OCI-LY1 (cell line): ENCODE measurements at regions not wholly inside any gene's neighbourhood (a gene's known extent, or its start where the extent isn't known, plus 50 kb on each side); places are given as distances from the start of the nearest gene placed in this dataset.
"Not testable (repeated sequence)": the region's sequence is repeated elsewhere in the genome, so short reads cannot be mapped to it uniquely, and the experiment has no call there.

ENCODE experiments used
- H2AFZ ChIP-seq: fragments of 200-600 bp; sonication (generic), shearing (Covaris generic); 2 replicates; pipeline ENCODE4 v1.6.0; 2014; ENCODE audit warnings: antibody characterized with exemption, mild to moderate bottlenecking, low read length
- H3F3A ChIP-seq: fragments of 200-600 bp; sonication (generic), shearing (Covaris generic); 2 replicates; pipeline ENCODE4 v1.6.0; 2014; ENCODE audit warnings: mild to moderate bottlenecking, antibody characterized with exemption, low read length, moderate library complexity; ENCODE audit not compliant: insufficient read depth
- H3K27ac ChIP-seq: fragments of 200-600 bp; sonication (generic); 2 replicates; pipeline ENCODE4 v1.5.1; 2014; ENCODE audit warnings: low read length, mixed run types, mild to moderate bottlenecking, low read depth; ENCODE audit not compliant: poor library complexity, severe bottlenecking
- H3K27me3 ChIP-seq: fragments of 200-600 bp; sonication (generic); 2 replicates; pipeline ENCODE4 v1.6.0; 2014; ENCODE audit warnings: antibody characterized with exemption, mild to moderate bottlenecking, low read length, moderate library complexity; ENCODE audit not compliant: insufficient read depth
- H3K36me3 ChIP-seq: fragments of 200-600 bp; sonication (generic); 2 replicates; pipeline ENCODE4 v1.6.1; 2014; ENCODE audit warnings: mild to moderate bottlenecking, antibody characterized with exemption, low read length, moderate library complexity, mixed read lengths; ENCODE audit not compliant: insufficient read depth
- H3K4me1 ChIP-seq: fragments of 200-600 bp; sonication (generic); 2 replicates; pipeline ENCODE4 v1.5.1; 2014; ENCODE audit warnings: mild to moderate bottlenecking, low read length, moderate library complexity; ENCODE audit not compliant: insufficient read depth, severe bottlenecking
- H3K4me2 ChIP-seq: fragments of 200-600 bp; sonication (generic), shearing (Covaris generic); 2 replicates; pipeline ENCODE4 v1.6.1; 2014; ENCODE audit warnings: low read length
- H3K4me3 ChIP-seq: fragments of 200-600 bp; sonication (generic); 2 replicates; pipeline ENCODE4 v1.5.1; 2014; ENCODE audit warnings: low read length, low read depth, mild to moderate bottlenecking, mixed read lengths; ENCODE audit not compliant: poor library complexity, severe bottlenecking
- H3K79me2 ChIP-seq: fragments of 200-600 bp; shearing (Covaris generic); 2 replicates; pipeline ENCODE4 v1.6.1; 2016; ENCODE audit warnings: mixed run types, low read length, mixed read lengths; ENCODE audit not compliant: insufficient read depth
- H3K9ac ChIP-seq: fragments of 200-600 bp; sonication (generic), shearing (Covaris generic); 2 replicates; pipeline ENCODE4 v1.6.1; 2014; ENCODE audit warnings: mild to moderate bottlenecking, low read length, mixed read lengths
- H3K9me2 ChIP-seq: fragments of 200-600 bp; sonication (generic), shearing (Covaris generic); 2 replicates; pipeline ENCODE4 v1.6.1; 2014; ENCODE audit warnings: low read depth, mild to moderate bottlenecking, low read length, mixed read lengths
- H3K9me3 ChIP-seq: fragments of 200-600 bp; shearing (Covaris generic); 2 replicates; pipeline ENCODE4 v1.6.1; 2014; ENCODE audit warnings: low read length, mixed read lengths
- H4K20me1 ChIP-seq: fragments of 200-600 bp; sonication (generic), shearing (Covaris generic); 2 replicates; pipeline ENCODE4 v1.6.0; 2016; ENCODE audit warnings: mild to moderate bottlenecking, low read length; ENCODE audit not compliant: insufficient read depth
- EZH2 ChIP-seq: fragments of 200-600 bp; sonication (generic), shearing (Covaris generic); IDR thresholded peaks from 2 replicates; pipeline ENCODE4 v1.8.0; 2017; ENCODE audit warnings: borderline replicate concordance, mixed run types, mild to moderate bottlenecking, antibody characterized with exemption, low read length, moderate library complexity, mixed read lengths
- TF ChIP-seq, protein P1 (sequence below): fragments of 200-600 bp; sonication (generic), shearing (Covaris generic); IDR thresholded peaks from 2 replicates; pipeline ENCODE4 v1.5.1; 2017; ENCODE audit warnings: mild to moderate bottlenecking, antibody characterized with exemption, low read length, moderate library complexity, mixed read lengths

DNA sequence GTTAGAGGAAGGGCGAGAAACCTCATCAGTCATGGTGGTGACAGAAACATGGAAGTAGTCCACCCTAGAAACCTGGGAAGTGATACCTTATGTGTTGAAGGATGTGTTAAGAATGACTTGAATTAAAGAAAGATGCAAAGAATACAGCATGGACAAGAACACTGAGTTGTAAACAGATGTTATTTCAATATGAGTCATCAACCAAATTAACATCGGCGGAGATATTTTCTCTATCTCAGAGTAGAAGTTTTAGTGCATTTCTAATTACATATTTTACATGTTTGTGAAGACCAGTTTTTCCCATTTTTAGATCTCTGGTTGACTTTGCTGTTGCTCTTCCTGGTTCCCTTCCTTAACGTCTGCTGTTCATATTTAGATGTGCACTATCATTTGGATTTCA is 268.8 kb upstream of the TBL1XR1 start:
- H3K27ac ChIP-seq, result no peak overlapping the region
- H3K9me3 ChIP-seq, result no peaks in the 10 kb centered on the region
- H3K9me2 ChIP-seq, result no peaks in the 10 kb centered on the region
- H3K36me3 ChIP-seq, result no peaks in the 10 kb centered on the region
- no peaks in the 10 kb centered on the region for H3K79me2 ChIP-seq
- no peak overlapping the region for H3K9ac ChIP-seq
- H3K4me2 ChIP-seq, result no peak overlapping the region
- H3F3A ChIP-seq, result no peaks in the 10 kb centered on the region
- H3K27me3 ChIP-seq, result peaks cover 8% of the 10 kb centered on the region; the same call in 1 of the 2 replicates
- H2AFZ ChIP-seq, result no peak overlapping the region
- no peaks in the 10 kb centered on the region for H4K20me1 ChIP-seq
- no peak overlapping the region for H3K4me3 ChIP-seq
- H3K4me1 ChIP-seq, result no peaks in the 10 kb centered on the region
- no peak for TF ChIP-seq EZH2
- TF ChIP-seq, protein P1, sequence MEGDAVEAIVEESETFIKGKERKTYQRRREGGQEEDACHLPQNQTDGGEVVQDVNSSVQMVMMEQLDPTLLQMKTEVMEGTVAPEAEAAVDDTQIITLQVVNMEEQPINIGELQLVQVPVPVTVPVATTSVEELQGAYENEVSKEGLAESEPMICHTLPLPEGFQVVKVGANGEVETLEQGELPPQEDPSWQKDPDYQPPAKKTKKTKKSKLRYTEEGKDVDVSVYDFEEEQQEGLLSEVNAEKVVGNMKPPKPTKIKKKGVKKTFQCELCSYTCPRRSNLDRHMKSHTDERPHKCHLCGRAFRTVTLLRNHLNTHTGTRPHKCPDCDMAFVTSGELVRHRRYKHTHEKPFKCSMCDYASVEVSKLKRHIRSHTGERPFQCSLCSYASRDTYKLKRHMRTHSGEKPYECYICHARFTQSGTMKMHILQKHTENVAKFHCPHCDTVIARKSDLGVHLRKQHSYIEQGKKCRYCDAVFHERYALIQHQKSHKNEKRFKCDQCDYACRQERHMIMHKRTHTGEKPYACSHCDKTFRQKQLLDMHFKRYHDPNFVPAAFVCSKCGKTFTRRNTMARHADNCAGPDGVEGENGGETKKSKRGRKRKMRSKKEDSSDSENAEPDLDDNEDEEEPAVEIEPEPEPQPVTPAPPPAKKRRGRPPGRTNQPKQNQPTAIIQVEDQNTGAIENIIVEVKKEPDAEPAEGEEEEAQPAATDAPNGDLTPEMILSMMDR, result no peak

DNA sequence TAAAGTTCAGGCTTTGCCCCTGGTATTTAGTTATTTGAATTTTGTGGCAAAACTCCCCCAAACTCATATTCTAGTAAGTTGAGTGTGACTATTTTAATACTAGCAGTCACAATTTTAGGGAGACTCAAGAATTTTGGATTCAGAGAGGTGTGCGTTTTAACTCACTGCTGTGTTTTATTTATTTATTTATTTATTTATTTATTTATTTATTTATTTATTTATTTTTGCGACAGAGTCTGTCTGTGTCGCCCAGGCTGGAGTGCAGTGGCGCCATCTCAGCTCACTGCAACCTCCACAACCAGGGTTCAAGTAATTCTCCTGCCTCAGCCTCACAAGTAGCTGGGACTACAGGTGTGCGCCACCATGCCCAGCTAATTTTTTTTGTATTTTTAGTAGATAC is 269.3 kb upstream of the TBL1XR1 start:
- H2AFZ ChIP-seq, H3K27me3 ChIP-seq, H3K9ac ChIP-seq, H3K27ac ChIP-seq, H3K79me2 ChIP-seq, H3K36me3 ChIP-seq, H3K4me2 ChIP-seq, H3K4me1 ChIP-seq, H3K9me3 ChIP-seq, H3K4me3 ChIP-seq, H4K20me1 ChIP-seq, H3K9me2 ChIP-seq, H3F3A ChIP-seq: not testable (repeated sequence)

DNA sequence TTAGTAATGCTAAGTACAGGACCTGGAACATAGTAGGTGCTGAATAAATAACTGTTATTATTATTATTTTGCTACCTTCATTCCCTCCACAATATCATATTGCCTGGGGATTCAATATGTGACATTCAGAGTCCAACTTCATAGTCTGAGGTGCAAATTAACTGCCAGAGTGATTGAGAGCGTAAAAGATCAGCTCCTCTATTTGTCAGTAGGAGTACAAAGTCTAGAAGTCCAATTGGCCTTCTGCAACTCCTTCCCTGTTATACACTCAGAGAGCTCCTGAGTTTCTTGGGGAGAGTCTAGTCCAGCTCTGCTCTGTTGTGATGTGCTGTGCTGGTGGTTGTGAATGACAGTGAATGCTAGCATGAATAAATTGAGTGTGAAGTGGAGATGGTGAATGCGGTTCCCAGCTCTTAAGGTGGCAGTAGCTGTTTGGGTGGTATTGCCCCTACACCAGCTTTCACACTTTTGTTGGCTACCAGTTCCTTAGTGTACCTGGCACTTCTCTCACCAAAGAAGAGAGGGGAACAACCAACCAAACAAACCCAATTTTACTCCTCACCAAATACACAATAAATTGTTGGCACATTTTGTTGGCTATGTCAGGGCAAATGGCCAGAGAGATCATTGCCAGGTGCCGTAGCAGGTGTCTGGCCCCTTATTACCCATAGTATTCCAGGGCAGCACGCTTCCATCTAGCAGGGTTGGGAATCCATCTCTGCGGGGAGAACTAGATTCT is 270.1 kb upstream of the TBL1XR1 start:
- peaks cover 8% of the 10 kb centered on the region; the same call in 1 of the 2 replicates for H3K27me3 ChIP-seq
- TF ChIP-seq, protein P1, result no peak
- no peak for TF ChIP-seq EZH2
- no peaks in the 10 kb centered on the region for H3F3A ChIP-seq
- no peaks in the 10 kb centered on the region for H4K20me1 ChIP-seq
- no peak overlapping the region for H2AFZ ChIP-seq
- no peaks in the 10 kb centered on the region for H3K79me2 ChIP-seq
- no peaks in the 10 kb centered on the region for H3K9me2 ChIP-seq
- H3K4me3 ChIP-seq, result no peak overlapping the region
- H3K9me3 ChIP-seq, result no peaks in the 10 kb centered on the region
- H3K4me2 ChIP-seq, result no peak overlapping the region
- no peak overlapping the region for H3K27ac ChIP-seq
- no peak overlapping the region for H3K9ac ChIP-seq
- no peaks in the 10 kb centered on the region for H3K4me1 ChIP-seq
- H3K36me3 ChIP-seq, result no peaks in the 10 kb centered on the region

DNA sequence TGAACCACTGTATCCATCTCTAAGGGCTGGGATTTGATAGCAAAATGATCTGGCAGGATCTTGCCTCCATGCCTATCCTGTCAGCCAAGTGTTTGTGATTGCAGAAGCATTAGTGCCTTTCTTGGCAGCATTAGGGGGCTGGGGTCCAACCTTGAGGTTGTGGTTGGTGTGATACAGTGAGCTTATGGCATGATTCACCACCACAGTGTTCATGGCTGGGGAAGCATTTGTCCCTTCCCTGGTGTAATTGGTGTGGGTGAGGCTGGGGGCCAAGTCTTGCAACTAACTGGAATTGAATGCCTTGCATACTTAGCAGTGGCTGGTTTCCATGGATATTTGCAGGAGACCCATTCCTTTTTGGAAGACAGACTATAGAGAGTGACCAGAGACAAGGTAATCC is 271.0 kb upstream of the TBL1XR1 start:
- H3K4me3 ChIP-seq, result no peak overlapping the region
- H2AFZ ChIP-seq, result no peak overlapping the region
- no peak overlapping the region for H3K9ac ChIP-seq
- H3K79me2 ChIP-seq, result no peaks in the 10 kb centered on the region
- H3K4me2 ChIP-seq, result no peak overlapping the region
- no peaks in the 10 kb centered on the region for H3K36me3 ChIP-seq
- H3K9me2 ChIP-seq, result no peaks in the 10 kb centered on the region
- H3K4me1 ChIP-seq, result no peaks in the 10 kb centered on the region
- peaks cover 8% of the 10 kb centered on the region; the same call in 1 of the 2 replicates for H3K27me3 ChIP-seq
- H3K27ac ChIP-seq, result no peak overlapping the region
- no peaks in the 10 kb centered on the region for H3F3A ChIP-seq
- H3K9me3 ChIP-seq, result no peaks in the 10 kb centered on the region
- H4K20me1 ChIP-seq, result no peaks in the 10 kb centered on the region
- TF ChIP-seq, protein P1, result no peak
- TF ChIP-seq EZH2, result no peak
